Fibroblast of mammary gland (primary cell): ENCODE measurements at regions not wholly inside any gene's neighbourhood (a gene's known extent, or its start where the extent isn't known, plus 50 kb on each side); places are given as distances from the start of the nearest gene placed in this dataset.
"Not testable (repeated sequence)": the region's sequence is repeated elsewhere in the genome, so short reads cannot be mapped to it uniquely, and the experiment has no call there.

Experiments
- DNase-seq: peaks from one replicate; pipeline ENCODE4 v3.0.0-alpha.2; 2010; ENCODE audit warnings: low read depth
- H3K4me3 ChIP-seq: 2 replicates; pipeline ENCODE4 v1.5.1; 2011; ENCODE audit warnings: low read depth, mild to moderate bottlenecking, low read length, moderate library complexity; ENCODE audit not compliant: control insufficient read depth
- CTCF ChIP-seq: conservative IDR thresholded peaks from 2 replicates; pipeline ENCODE4 v1.5.1; 2011; ENCODE audit warnings: low read depth, low read length, inconsistent platforms; ENCODE audit not compliant: control insufficient read depth, insufficient read depth

- no peak overlapping the region for H3K4me3 ChIP-seq
- no peak for DNase-seq
- no peak for TF ChIP-seq CTCF
These were observed 67.9 kb upstream of the TMEM132D start for GRCh38 chr12:129971721-129972120.

- no peak for DNase-seq
- no peak for TF ChIP-seq CTCF
- no peak overlapping the region for H3K4me3 ChIP-seq
These were observed 69.6 kb upstream of the TMEM132D start for GRCh38 chr12:129973236-129973961.

GRCh38 chr12:129984106-129984505, 80.3 kb upstream of the TMEM132D start:
- no peak overlapping the region for H3K4me3 ChIP-seq
- DNase-seq: no peak
- TF ChIP-seq CTCF: no peak

DNA sequence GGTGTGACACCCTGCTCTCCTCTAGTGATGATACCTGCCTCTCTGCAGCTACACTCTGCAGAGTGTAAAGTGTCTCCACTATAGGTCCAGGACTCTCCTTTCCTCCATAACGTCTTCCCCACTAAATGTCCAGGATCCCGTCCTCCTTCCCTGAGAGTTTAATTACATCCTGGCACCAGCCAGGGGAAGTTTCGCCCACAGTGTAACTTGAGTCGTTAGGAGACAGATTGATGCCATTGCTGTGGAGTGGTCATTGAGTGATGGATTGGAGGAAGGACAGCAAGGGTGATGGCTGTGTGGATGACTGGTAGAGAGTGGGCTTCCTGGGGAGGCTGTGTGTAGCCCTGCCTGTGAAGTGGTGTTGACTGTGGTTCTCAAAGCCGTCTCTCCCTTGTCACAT, 84.0 kb upstream of the TMEM132D start:
- no peak for TF ChIP-seq CTCF

DNA sequence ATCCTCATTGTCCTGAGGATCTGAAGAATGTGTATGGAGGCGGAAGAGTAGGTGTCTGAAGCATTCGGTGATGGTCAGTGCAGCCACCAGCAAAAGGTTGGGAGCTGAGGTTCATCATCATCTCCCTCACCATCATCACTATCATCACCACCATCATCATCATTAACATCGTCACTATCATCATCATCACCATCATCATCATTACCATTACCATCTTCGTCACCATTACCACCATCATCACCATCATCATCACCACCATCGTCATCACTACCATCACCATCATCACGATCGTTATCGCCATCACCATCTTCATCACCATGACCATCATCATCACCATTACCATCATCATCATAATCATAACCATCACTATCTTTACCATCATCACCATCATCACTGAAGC, 90.8 kb upstream of the TMEM132D start:
- no peak for DNase-seq
- TF ChIP-seq CTCF: no peak
- H3K4me3 ChIP-seq: no peak overlapping the region

More for the DNA sequence above, 84.0 kb upstream of the TMEM132D start:
- DNase-seq: no peak
- no peak overlapping the region for H3K4me3 ChIP-seq

DNA sequence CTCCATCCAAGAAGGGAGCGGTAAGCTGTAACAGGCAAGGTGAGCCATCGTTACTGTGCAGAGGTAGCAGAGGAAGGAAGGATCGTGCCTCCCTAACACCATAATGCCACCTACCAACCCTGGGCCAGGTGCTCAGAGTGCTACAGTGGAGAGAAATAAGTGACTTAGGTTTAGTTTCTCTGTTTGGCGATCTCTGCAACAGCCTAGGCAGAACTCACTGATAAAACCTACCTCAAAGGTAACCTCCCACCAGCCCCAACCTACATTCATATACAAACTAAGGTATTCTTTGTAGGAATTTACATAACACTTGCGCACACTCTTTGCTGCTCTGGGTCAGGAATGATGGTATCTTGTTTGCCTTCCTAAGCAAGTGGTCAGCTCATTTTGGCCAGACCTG, 93.4 kb upstream of the TMEM132D start:
- H3K4me3 ChIP-seq: no peak overlapping the region
- DNase-seq: no peak
- TF ChIP-seq CTCF: no peak

DNA sequence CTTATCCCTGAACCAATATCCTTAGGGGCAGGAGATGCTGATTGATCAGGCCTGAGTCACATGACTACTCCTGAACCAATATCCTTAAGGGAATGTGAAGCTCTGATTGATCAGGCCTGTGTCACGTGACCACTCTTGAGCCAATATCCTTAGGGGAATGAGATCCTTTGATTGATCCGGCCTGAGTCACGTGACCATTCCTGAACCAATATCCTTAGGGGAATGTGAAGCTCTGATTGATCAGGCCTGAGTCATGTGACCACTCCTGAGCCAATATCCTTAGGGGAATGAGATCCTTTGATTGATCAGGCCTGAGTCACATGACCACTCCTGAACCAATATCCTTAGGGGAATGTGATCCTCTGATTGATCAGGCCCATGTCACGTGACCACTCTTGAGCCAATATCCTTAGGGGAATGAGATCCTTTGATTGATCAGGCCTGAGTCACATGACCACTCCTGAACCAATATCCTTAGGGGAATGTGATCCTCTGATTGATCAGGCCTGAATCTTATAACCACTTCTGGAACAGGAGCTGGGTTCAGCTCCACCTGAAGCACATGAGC, 100.6 kb upstream of the TMEM132D start:
- DNase-seq, H3K4me3 ChIP-seq: not testable (repeated sequence)
